ENCODE measurements at regions not wholly inside any gene's neighbourhood (a gene's known extent, or its start where the extent isn't known, plus 50 kb on each side); places are given as distances from the start of the nearest gene placed in this dataset.

- TF ChIP-seq CTCF (IDR thresholded peaks at IDR 0.05; ENCODE audit: low read depth, low read length, missing input control) (no peak), MAX (IDR thresholded peaks at IDR 0.05) (no peak), RXRA (IDR thresholded peaks at IDR 0.05) (no peak), TAF1 (conservative IDR thresholded peaks at IDR 0.05) (no peak), JUND (IDR thresholded peaks at IDR 0.05) (no peak)
Measured at GRCh38 chr4:54482529-54483200, 175.1 kb upstream of the KIT start.
